ENCODE measurements at regions not wholly inside any gene's neighbourhood (a gene's known extent, or its start where the extent isn't known, plus 50 kb on each side); places are given as distances from the start of the nearest gene placed in this dataset.

DNA sequence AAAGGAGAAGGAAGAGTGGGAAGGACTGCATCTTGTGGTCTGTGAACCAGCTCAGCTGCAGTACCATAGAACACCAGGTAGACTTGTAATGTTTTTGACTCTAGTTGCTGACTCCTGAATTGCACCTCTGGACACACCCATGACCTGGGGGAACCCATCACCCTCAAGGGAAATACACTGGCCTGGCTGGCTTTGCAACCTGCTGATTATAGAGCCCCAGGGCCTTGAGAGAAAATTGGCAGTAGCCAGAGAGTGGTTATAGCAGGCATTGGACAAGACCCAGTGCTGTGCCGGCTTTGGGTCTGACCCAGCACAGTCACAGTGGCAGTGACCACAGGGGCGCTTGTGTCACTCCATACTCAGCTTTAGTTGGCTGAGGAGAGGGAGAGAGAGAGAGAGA is 902.3 kb downstream of the GRID1 start:
- Histone ChIP-seq H3K4me1 (no peaks in the 10 kb centered on the region), H3K27ac (no peak overlapping the region), H3K9me3 (no peaks in the 10 kb centered on the region), H3K36me3 (ENCODE audit: insufficient read depth in 1 of 2, low read depth in 1 of 2) (no peaks in the 10 kb centered on the region), H3K4me3 (no peak overlapping the region), H3K27me3 (ENCODE audit: insufficient read depth in 3 of 3, low read length in 2 of 3) (no peaks in the 10 kb centered on the region)
- WGBS, 3 donors = 62 to 75% (median 67%) methylated on average over 2 of the region's 2 CpGs
- no peak for DNase-seq
- intact Hi-C loops (cut with DNase I) = no loop called here
- no peak for ATAC-seq
- TF ChIP-seq, protein P1, sequence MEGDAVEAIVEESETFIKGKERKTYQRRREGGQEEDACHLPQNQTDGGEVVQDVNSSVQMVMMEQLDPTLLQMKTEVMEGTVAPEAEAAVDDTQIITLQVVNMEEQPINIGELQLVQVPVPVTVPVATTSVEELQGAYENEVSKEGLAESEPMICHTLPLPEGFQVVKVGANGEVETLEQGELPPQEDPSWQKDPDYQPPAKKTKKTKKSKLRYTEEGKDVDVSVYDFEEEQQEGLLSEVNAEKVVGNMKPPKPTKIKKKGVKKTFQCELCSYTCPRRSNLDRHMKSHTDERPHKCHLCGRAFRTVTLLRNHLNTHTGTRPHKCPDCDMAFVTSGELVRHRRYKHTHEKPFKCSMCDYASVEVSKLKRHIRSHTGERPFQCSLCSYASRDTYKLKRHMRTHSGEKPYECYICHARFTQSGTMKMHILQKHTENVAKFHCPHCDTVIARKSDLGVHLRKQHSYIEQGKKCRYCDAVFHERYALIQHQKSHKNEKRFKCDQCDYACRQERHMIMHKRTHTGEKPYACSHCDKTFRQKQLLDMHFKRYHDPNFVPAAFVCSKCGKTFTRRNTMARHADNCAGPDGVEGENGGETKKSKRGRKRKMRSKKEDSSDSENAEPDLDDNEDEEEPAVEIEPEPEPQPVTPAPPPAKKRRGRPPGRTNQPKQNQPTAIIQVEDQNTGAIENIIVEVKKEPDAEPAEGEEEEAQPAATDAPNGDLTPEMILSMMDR (IDR thresholded peaks at IDR 0.05) = no peak

DNA sequence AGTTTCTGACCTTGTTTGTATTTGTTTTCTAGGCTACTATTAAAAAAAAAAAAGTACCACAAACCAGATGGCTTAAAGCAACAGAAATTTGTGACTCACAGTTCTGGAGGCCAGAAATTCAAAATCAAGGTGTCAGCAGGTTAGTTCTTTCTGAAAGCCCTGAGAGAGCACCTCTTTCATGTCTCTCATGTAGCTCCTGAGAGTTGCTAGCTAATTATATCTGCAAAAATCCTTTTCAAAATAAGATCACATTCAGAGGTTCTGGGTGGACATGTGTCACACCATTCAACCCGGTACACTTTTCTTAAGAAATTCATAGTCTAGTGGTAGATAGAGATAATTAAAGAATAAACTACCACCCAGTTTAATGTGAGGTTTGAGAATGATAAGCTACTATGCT is 888.6 kb downstream of the GRID1 start:
- DNase-seq = no peak
- no peak for ATAC-seq
- H3K36me3 ChIP-seq (ENCODE audit: insufficient read depth in 1 of 2, low read depth in 1 of 2) = no peaks in the 10 kb centered on the region
- no peak overlapping the region for H3K4me3 ChIP-seq
- H3K27me3 ChIP-seq (ENCODE audit: insufficient read depth in 3 of 3, low read length in 2 of 3) = no peaks in the 10 kb centered on the region
- WGBS, 3 donors = 85 to 97% (median 92%) methylated on average over 1 of the region's 1 CpG
- H3K27ac ChIP-seq = no peak overlapping the region
- intact Hi-C loops (cut with DNase I) = no loop called here
- no peaks in the 10 kb centered on the region for H3K4me1 ChIP-seq
- TF ChIP-seq, protein P1 (IDR thresholded peaks at IDR 0.05) = no peak
- no peaks in the 10 kb centered on the region for H3K9me3 ChIP-seq

DNA sequence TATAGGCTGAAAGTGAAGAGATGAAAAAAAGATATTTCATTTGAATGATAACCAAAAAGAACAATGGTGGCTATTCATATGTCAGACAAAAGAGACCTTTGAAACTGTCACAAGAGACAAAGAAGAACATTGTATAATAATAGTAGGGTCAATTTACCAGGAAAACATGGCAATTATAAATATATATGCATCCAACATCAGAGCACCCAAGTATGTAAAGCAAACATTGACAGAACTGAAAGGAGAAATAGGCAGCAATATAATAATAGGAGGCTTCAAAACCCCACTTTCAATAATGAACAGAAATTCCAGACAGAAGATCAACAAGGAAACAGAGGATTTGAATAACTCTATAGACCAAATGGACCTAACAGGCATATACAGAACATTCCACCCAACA is 876.2 kb downstream of the GRID1 start:
- Histone ChIP-seq H3K27ac (no peak overlapping the region), H3K9me3 (no peaks in the 10 kb centered on the region), H3K36me3 (ENCODE audit: insufficient read depth in 1 of 2, low read depth in 1 of 2) (no peaks in the 10 kb centered on the region), H3K4me1 (no peaks in the 10 kb centered on the region), H3K27me3 (ENCODE audit: insufficient read depth in 3 of 3, low read length in 2 of 3) (no peaks in the 10 kb centered on the region), H3K4me3 (no peak overlapping the region)
- intact Hi-C loops (cut with DNase I) = no loop called here
- TF ChIP-seq, protein P1 (IDR thresholded peaks at IDR 0.05) = no peak
- ATAC-seq (no peak), DNase-seq (no peak)

DNA sequence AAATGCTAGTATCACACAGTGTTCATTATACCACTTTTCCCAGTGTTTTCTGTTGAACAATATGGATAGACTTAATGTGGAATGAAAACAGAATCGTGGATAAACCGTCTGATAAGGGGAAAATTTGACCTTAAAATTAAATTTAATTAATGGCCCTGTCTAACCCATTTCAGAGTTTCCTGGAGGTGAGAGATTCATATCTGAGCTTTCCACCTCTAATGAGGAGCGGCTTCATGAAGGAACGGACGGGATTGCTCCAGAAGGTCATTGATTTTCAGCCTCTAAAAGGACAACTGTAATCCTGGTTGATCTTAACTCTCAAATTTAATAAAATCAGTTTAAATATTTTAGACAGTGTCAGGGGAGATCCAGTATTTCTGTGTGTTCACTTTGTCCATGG is 874.9 kb downstream of the GRID1 start:
- no peak for DNase-seq
- 70 to 80% (median 71%) methylated on average over 5 of the region's 5 CpGs for WGBS, 3 donors
- TF ChIP-seq, protein P1 (IDR thresholded peaks at IDR 0.05) = no peak
- no peaks in the 10 kb centered on the region for H3K36me3 ChIP-seq (ENCODE audit: insufficient read depth in 1 of 2, low read depth in 1 of 2)
- no peak for ATAC-seq
- no peaks in the 10 kb centered on the region for H3K4me1 ChIP-seq
- no peaks in the 10 kb centered on the region for H3K9me3 ChIP-seq
- H3K4me3 ChIP-seq = no peak overlapping the region
- intact Hi-C loops (cut with DNase I) = no loop called here
- no peaks in the 10 kb centered on the region for H3K27me3 ChIP-seq (ENCODE audit: insufficient read depth in 3 of 3, low read length in 2 of 3)
- no peak overlapping the region for H3K27ac ChIP-seq

DNA sequence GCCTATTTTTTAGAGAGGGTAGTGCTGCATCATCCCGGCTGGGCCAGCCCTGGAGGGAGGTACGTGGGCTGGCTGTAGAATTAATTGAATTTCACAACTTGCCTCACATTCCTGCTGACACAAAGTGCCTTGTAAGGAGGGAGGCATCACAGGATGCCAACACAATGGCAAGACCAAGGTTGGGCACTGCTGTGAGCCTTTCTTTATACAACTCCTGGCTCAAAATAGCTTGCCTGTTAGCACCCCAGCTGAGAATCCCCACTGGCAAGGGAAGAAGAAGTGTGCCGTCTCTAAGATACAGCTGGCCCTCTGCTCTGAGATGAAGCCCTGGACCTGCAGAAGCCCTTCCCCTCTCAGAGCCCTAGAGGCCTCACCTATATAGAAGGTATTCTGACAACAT is 873.9 kb downstream of the GRID1 start:
- intact Hi-C loops (cut with DNase I) = no loop called here
- Histone ChIP-seq H3K27me3 (ENCODE audit: insufficient read depth in 3 of 3, low read length in 2 of 3) (no peaks in the 10 kb centered on the region), H3K4me3 (no peak overlapping the region), H3K9me3 (no peaks in the 10 kb centered on the region), H3K36me3 (ENCODE audit: insufficient read depth in 1 of 2, low read depth in 1 of 2) (no peaks in the 10 kb centered on the region), H3K27ac (no peak overlapping the region), H3K4me1 (no peaks in the 10 kb centered on the region)
- TF ChIP-seq, protein P1 (IDR thresholded peaks at IDR 0.05) = no peak
- DNase-seq (no peak), ATAC-seq (no peak)
- 16 to 29% (median 18%) methylated on average over 3 of the region's 3 CpGs for WGBS, 3 donors

Measured in psoas muscle (tissue), 7 donors.